HG03342 (cell line): ENCODE measurements at regions not wholly inside any gene's neighbourhood (a gene's known extent, or its start where the extent isn't known, plus 50 kb on each side); places are given as distances from the start of the nearest gene placed in this dataset.

Experiments
- ATAC-seq: cut with Tn5 transposase; IDR thresholded peaks from one replicate; pipeline ENCODE4 v1.9.1; 2021; ENCODE audit warnings: mild to moderate bottlenecking, moderate library complexity; ENCODE audit not compliant: unreplicated experiment

DNA sequence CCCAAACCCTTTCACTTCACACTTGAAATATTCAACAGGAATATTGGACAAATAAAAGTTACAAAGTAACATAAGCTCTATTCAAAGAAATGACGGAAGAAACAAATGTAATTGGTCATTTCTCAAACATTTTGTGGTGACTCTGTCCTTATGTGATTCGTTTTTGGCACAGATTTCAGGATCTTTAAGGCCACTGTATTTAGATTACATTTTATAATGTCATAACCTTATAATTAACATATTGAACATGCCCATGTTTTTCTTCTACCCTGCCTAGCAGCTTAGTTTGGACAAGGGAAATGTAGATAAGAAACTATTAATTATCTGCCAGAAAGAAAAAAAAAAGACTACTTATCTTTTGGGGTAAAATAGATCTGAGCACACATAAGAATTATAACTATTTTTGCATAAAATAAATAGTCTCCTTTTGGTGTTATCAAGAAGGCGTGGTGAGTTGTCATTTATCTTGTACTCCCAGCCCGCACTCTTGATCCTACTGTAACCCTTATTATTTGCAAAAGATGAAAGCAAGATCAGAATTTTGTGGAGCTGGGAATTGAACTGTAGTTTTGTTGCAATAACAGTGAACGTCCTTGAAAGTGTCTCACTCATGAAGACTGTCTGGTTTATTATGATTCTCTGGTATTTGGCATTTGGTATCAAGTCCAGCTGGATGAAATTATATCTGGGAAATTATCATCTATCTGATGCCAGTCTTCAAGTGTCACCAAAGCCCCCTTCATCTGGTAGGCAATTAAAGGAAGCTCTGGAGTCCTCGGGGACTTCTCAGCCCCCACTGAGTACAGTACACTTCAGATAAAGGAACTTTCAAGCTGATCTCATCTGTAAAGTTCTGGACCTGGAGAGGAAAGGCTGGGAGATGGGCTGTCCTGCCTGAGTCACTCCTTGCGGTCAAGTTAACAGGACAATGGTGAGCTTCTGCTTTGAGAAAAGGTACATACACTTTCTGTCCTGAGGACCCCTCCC lies 175.7 kb upstream of the INHBA start:
- no peak for ATAC-seq

DNA sequence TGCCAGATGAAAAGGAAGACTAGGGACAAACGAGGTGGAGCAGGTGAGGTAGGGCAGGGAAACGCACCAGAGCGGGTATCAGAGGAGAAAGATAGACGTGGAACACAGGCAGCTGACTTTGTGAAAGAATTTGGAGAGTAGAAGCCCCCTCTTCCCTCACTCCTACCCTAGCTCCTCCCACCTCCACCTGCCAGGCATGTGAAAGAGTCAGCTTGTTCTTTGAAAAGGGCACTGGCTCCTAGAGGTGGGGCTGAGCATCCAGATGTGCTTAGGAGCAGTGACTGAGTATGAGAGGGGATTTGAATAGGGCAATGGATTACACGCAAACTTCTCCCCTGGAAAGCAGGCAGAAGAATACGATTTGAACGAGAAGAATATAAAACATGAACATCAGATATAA lies 174.2 kb upstream of the INHBA start:
- ATAC-seq = no peak

DNA sequence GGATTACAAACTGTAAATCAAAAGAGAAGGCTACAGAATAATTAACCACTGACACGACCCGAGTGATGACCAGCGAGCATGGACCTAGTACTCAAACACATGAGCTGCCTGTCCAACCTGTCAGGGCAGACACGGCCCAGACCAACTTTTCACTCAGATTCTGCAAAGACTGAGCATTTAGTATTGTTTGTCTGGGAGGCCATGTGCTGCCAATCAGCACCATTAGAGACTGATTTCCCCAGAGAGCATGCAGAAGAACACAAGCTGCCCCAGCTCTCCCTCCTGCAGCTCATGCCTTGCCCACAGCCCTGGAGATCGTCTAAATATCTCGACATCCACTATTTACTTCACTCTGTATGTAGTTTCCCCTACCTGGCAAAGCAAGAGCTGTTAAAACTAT lies 172.6 kb upstream of the INHBA start:
- no peak for ATAC-seq

- no peak for ATAC-seq
These were observed 171.4 kb upstream of the INHBA start for GRCh38 chr7:41874201-41874785.

GRCh38 chr7:41873741-41874140 lies 170.9 kb upstream of the INHBA start:
- no peak for ATAC-seq

GRCh38 chr7:41872966-41873365 lies 170.1 kb upstream of the INHBA start:
- ATAC-seq = no peak

- ATAC-seq = peak; percentile 52
These were observed 167.7 kb upstream of the INHBA start for GRCh38 chr7:41870461-41871138.

- ATAC-seq = peak; percentile 13
These were observed 167.1 kb upstream of the INHBA start for GRCh38 chr7:41869997-41870396.

DNA sequence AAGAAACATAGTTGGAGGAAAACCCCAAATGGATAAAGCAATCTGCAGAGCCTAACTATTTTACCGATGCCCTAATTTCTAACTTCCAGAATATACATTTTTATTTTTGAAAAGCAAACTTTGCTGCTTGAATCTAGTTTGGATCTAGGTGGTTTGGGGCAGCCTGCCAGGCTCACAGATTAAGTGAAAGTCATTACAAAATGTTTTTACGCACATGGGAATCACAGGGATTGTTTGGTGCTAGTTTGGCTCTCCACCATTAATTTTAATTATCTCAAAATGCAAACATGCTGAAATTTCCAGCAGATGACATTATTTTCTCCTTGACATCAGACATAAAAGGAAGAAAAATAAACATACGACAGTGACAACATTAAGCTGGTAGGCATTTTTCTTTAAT lies 166.7 kb upstream of the INHBA start:
- no peak for ATAC-seq

- no peak for ATAC-seq
These were observed 166.2 kb upstream of the INHBA start for GRCh38 chr7:41869091-41869490.

GRCh38 chr7:41867639-41868280 lies 164.9 kb upstream of the INHBA start:
- no peak for ATAC-seq

DNA sequence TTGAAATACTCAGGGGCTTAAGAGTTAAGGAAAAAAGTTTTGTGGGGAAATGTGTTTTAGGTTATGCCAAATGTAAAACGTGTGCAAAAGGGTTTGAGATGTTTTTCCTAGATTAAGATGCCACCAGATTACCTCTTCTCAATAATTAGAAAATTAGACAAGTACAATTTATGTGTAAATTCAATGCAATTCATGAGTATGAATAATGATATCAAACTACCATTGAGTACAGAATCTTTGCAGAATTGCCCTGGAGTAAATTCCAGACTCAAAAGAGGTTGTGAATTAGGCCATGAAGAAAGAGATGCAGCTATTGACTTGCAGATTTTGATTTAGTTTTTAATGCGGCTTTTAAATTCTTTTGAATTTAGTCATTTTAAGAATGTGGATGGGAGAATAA lies 159.4 kb upstream of the INHBA start:
- ATAC-seq = no peak

- ATAC-seq = no peak
These were observed 158.8 kb upstream of the INHBA start for GRCh38 chr7:41861642-41862041.

DNA sequence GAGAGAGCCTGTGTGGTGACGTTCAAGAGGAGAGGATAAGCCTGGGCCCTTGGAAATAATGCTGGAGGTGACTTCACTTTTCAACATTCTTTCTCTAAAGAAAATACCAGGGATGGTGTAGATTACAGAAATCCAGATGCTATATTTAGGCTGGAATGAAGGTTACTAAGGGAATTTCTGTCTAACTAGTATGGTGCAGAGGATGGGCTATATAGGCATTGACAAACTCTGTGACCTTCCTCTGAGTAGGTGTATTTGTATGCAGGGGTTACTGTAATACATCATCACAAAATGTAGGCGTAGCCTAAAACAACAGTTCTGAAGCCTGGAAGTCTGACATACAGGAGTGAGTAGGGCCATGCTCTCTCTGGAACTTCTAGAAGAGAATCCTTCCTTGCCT lies 155.3 kb upstream of the INHBA start:
- ATAC-seq = no peak

GRCh38 chr7:41855798-41856197 lies 152.9 kb upstream of the INHBA start:
- no peak for ATAC-seq

GRCh38 chr7:41847606-41848005 lies 144.7 kb upstream of the INHBA start:
- ATAC-seq = no peak

GRCh38 chr7:41847151-41847550 lies 144.3 kb upstream of the INHBA start:
- no peak for ATAC-seq

DNA sequence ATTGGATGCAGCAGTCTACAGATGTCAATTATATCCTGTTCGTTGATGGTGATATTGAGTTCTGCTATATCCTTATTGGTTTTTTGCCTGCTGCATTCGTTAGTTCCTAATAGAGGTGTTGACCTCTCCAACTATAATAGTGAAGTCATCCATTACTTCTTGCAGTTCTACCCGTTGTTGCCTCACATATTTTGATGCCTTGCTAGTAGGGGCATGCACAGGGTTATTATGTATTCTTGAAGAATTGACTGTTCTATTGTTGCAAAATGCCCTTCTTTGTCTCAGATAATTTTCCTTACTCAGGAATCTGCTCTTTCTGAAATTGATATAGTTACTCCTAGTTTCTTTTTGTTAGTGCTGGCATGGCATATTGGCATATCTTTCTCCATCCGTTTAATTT lies 140.1 kb upstream of the INHBA start:
- no peak for ATAC-seq

GRCh38 chr7:41837916-41838315 lies 135.0 kb upstream of the INHBA start:
- ATAC-seq = no peak

GRCh38 chr7:41835976-41836530 lies 133.2 kb upstream of the INHBA start:
- ATAC-seq = no peak
